Erythroblast (primary cell): ENCODE measurements at regions not wholly inside any gene's neighbourhood (a gene's known extent, or its start where the extent isn't known, plus 50 kb on each side); places are given as distances from the start of the nearest gene placed in this dataset.

Experiments used
- GATA1 ChIP-seq: IDR thresholded peaks from 2 replicates; pipeline ENCODE4 v1.6.1; 2011; ENCODE audit warnings: low read depth, mild to moderate bottlenecking, control low read depth, low read length, moderate library complexity
- POLR2A ChIP-seq: IDR thresholded peaks from 2 replicates; pipeline ENCODE4 v1.6.1; 2011; ENCODE audit warnings: mild to moderate bottlenecking, low read length

DNA sequence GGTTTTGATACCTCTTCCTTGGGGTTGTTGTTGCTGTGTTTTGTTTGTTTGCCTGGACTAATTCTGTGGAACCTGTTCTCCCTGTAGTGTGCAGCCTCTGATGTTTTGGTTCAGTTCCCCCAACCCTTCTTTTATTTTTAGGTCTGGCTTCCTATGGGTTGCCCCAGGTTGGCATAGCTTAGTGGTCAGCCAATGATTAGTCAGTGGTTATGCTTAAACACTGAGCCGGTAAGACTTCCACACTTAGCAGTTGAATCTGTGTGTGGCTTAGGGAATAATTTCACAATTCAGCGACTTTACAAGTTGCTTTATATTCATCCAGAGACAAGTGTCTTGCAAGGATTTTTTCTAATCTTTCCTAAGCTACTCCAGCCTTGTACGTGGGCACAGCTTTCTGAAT, 78.6 kb upstream of the CLPB start:
- TF ChIP-seq POLR2A (no peak), GATA1 (no peak)
